Right hindlimb (tissue), 1 donor: ENCODE measurements at regions not wholly inside any gene's neighbourhood (a gene's known extent, or its start where the extent isn't known, plus 50 kb on each side); places are given as distances from the start of the nearest gene placed in this dataset.
"Not testable (repeated sequence)": the region's sequence is repeated elsewhere in the genome, so short reads cannot be mapped to it uniquely, and the experiment has no call there.

ENCODE experiments used
- DNase-seq: peaks from one replicate; pipeline ENCODE4 v3.0.0-alpha.2; 2018

GRCh38 chr7:35853194-35853593, 52.3 kb downstream of the SEPTIN7 start:
- DNase-seq, result not testable (repeated sequence)

- no peak for DNase-seq
These were observed 53.5 kb downstream of the SEPTIN7 start for GRCh38 chr7:35854311-35854710.

- no peak for DNase-seq
These were observed 55.3 kb downstream of the SEPTIN7 start for GRCh38 chr7:35856175-35856574.

- no peak for DNase-seq
These were observed 59.8 kb downstream of the SEPTIN7 start for GRCh38 chr7:35860664-35861063.

GRCh38 chr7:35865287-35865686, 64.4 kb downstream of the SEPTIN7 start:
- no peak for DNase-seq

- no peak for DNase-seq
These were observed 65.3 kb downstream of the SEPTIN7 start for GRCh38 chr7:35866186-35866585.

- not testable (repeated sequence) for DNase-seq
These were observed 68.3 kb downstream of the SEPTIN7 start for GRCh38 chr7:35869117-35869516.

- DNase-seq, result no peak
These were observed 69.0 kb downstream of the SEPTIN7 start for GRCh38 chr7:35869810-35870209.

GRCh38 chr7:35871856-35872255, 71.0 kb downstream of the SEPTIN7 start:
- DNase-seq, result no peak

- DNase-seq, result no peak
These were observed 74.0 kb downstream of the SEPTIN7 start for GRCh38 chr7:35874886-35875285.

GRCh38 chr7:35875292-35875691, 74.4 kb downstream of the SEPTIN7 start:
- no peak for DNase-seq

GRCh38 chr7:35878351-35878750, 77.5 kb downstream of the SEPTIN7 start:
- no peak for DNase-seq

GRCh38 chr7:35887430-35887829, 86.6 kb downstream of the SEPTIN7 start:
- not testable (repeated sequence) for DNase-seq

GRCh38 chr7:35889001-35889400, 88.1 kb downstream of the SEPTIN7 start:
- DNase-seq, result no peak

- no peak for DNase-seq
These were observed 89.0 kb downstream of the SEPTIN7 start for GRCh38 chr7:35889870-35890269.

GRCh38 chr7:35891004-35891830, 90.4 kb downstream of the SEPTIN7 start:
- no peak for DNase-seq

GRCh38 chr7:35893649-35894048, 92.8 kb downstream of the SEPTIN7 start:
- DNase-seq, result no peak

GRCh38 chr7:35894721-35895120, 93.9 kb downstream of the SEPTIN7 start:
- no peak for DNase-seq

- no peak for DNase-seq
These were observed 99.8 kb downstream of the SEPTIN7 start for GRCh38 chr7:35900651-35901050.

GRCh38 chr7:35905555-35905954, 104.7 kb downstream of the SEPTIN7 start:
- DNase-seq, result no peak

- DNase-seq, result peak; percentile 70
These were observed 105.5 kb downstream of the SEPTIN7 start for GRCh38 chr7:35906191-35906908.

GRCh38 chr7:35908331-35909216, 107.7 kb downstream of the SEPTIN7 start:
- DNase-seq, result no peak

- no peak for DNase-seq
These were observed 109.1 kb downstream of the SEPTIN7 start for GRCh38 chr7:35909870-35910357.
